Psoas muscle (tissue), 7 donors: ENCODE measurements at regions not wholly inside any gene's neighbourhood (a gene's known extent, or its start where the extent isn't known, plus 50 kb on each side); places are given as distances from the start of the nearest gene placed in this dataset.

Experiments used
- ATAC-seq, 4 donors: fragments of 200-7000 bp; cut with Tn5 transposase; one replicate each; pipeline ENCODE4 v1.9.1; 2020; ENCODE audit warnings: moderate library complexity in 3 of 4, mild to moderate bottlenecking in 2 of 4
- DNase-seq, 2 donors: peaks; one replicate each; pipeline ENCODE4 v3.0.0-alpha.2; 2020
- H3K27ac ChIP-seq: fragments of 200-600 bp; one replicate; pipeline ENCODE4 v1.8.0; 2022
- H3K27me3 ChIP-seq, 3 donors: fragments of 200-600 bp in 1 of 3; one replicate each; pipeline versions ENCODE4 v1.6.1 to v1.8.0; 2013 to 2022; ENCODE audit warnings: low read length in 2 of 3, mild to moderate bottlenecking in 2 of 3, moderate library complexity in 1 of 3; ENCODE audit not compliant: insufficient read depth in 3 of 3
- H3K36me3 ChIP-seq, 2 donors: fragments of 200-600 bp in 1 of 2; one replicate each; pipeline versions ENCODE4 v1.6.1 to v1.8.0; 2013 to 2022; ENCODE audit warnings: low read depth in 1 of 2, mild to moderate bottlenecking in 1 of 2, moderate library complexity in 1 of 2; ENCODE audit not compliant: insufficient read depth in 1 of 2
- H3K4me1 ChIP-seq: fragments of 200-600 bp; one replicate; pipeline ENCODE4 v1.8.0; 2022
- H3K4me3 ChIP-seq: fragments of 200-600 bp; one replicate; pipeline ENCODE4 v1.8.0; 2022; ENCODE audit warnings: mild to moderate bottlenecking
- H3K9me3 ChIP-seq: fragments of 200-600 bp; one replicate; pipeline ENCODE4 v1.8.0; 2022
- CTCF ChIP-seq: fragments of 200-600 bp; IDR thresholded peaks from one replicate; pipeline ENCODE4 v1.8.0; 2022; ENCODE audit warnings: antibody characterized with exemption
- WGBS, 3 donors: extraction: QIAGEN DNeasy Blood & Tissue Kit; methylation state at CpG; one replicate each; pipeline versions ENCODE4 v1.1.6 to v1.1.7; 2013; 5-methylcytosine and 5-hydroxymethylcytosine counted together
- intact Hi-C, 2 donors: fragments of 100-400 bp; cut with DNase I; formaldehyde crosslinking; loops; one replicate each; pipeline versions ENCODE4 v1.11.0 to v1.14.2; 2022
- donor health status: healthy with polysubstance abuse.
- donor health status: DM: no; HTN: no; CAD: no; lungs with moderate emphysema.
- donor health status: Bipolar disorder and iron deficiency.
- donor health status: healthy.
- donor health status: DM: yes; HTN: yes; CAD: no.
- donor health status: DM: no; HTN: no; CAD: no.
- donor health status: DM: yes; HTN: yes; CAD: no.

- intact Hi-C loops = loop anchor here in 1 of 2 donors (10.0 kb wide), 2 partner anchors 489 to 699 kb away; no protein-coding TSS in a partner anchor
- 59 to 64% (median 62%) methylated on average over 7 of the region's 7 CpGs for WGBS, 3 donors
- H3K27ac ChIP-seq = no peak overlapping the region
- no peaks in the 10 kb centered on the region for H3K9me3 ChIP-seq
- no peaks in the 10 kb centered on the region for H3K36me3 ChIP-seq
- H3K4me1 ChIP-seq = peaks cover 11% of the 10 kb centered on the region
- H3K4me3 ChIP-seq = no peak overlapping the region
- no peak for DNase-seq
- no peak for TF ChIP-seq CTCF
- ATAC-seq = no peak
- peaks cover 0 to 16% (median 0%) of the 10 kb centered on the region in 3 donors for H3K27me3 ChIP-seq
Measured at GRCh38 chr6:168956141-168956838, 297.4 kb downstream of the THBS2 start.

GRCh38 chr6:168953461-168953860 is 300.2 kb downstream of the THBS2 start:
- no peaks in the 10 kb centered on the region for H3K36me3 ChIP-seq
- 94 to 97% (median 96%) methylated on average over 6 of the region's 6 CpGs for WGBS, 3 donors
- H3K4me3 ChIP-seq = no peak overlapping the region
- H3K27me3 ChIP-seq = peaks cover 0 to 16% (median 0%) of the 10 kb centered on the region in 3 donors
- H3K9me3 ChIP-seq = no peaks in the 10 kb centered on the region
- peaks cover 3% of the 10 kb centered on the region for H3K4me1 ChIP-seq
- intact Hi-C loops = loop anchor here in 1 of 2 donors (5.0 to 10.0 kb wide), 3 partner anchors 56 to 701 kb away; no protein-coding TSS in a partner anchor
- H3K27ac ChIP-seq = no peak overlapping the region
- ATAC-seq (no peak), DNase-seq (no peak)
- TF ChIP-seq CTCF = no peak

- no peaks in the 10 kb centered on the region for H3K36me3 ChIP-seq
- H3K27me3 ChIP-seq = peaks cover 0 to 16% (median 0%) of the 10 kb centered on the region in 3 donors
- intact Hi-C loops = loop anchor here in 1 of 2 donors (5.0 to 10.0 kb wide), 3 partner anchors 54 to 704 kb away; no protein-coding TSS in a partner anchor
- TF ChIP-seq CTCF = no peak
- 31 to 41% (median 35%) methylated on average over 12 of the region's 12 CpGs for WGBS, 3 donors
- no peak overlapping the region for H3K27ac ChIP-seq
- no peak overlapping the region for H3K4me3 ChIP-seq
- no peak for DNase-seq
- no peaks in the 10 kb centered on the region for H3K9me3 ChIP-seq
- H3K4me1 ChIP-seq = peaks cover 3% of the 10 kb centered on the region
- peak in 2 of 4 donors; percentile 25 to 48 for ATAC-seq
Measured at GRCh38 chr6:168951217-168951616, 302.4 kb downstream of the THBS2 start.

- no peaks in the 10 kb centered on the region for H3K9me3 ChIP-seq
- intact Hi-C loops = loop anchor here in 1 of 2 donors (5.0 to 10.0 kb wide), 3 partner anchors 54 to 704 kb away; no protein-coding TSS in a partner anchor
- peaks cover 3% of the 10 kb centered on the region for H3K4me1 ChIP-seq
- WGBS, 3 donors = 32 to 53% (median 35%) methylated on average over 14 of the region's 14 CpGs
- peak; percentile 27 to 57 (median 46) for ATAC-seq
- H3K27ac ChIP-seq = no peak overlapping the region
- no peak for TF ChIP-seq CTCF
- peaks cover 0 to 16% (median 0%) of the 10 kb centered on the region in 3 donors for H3K27me3 ChIP-seq
- H3K4me3 ChIP-seq = no peak overlapping the region
- no peak for DNase-seq
- no peaks in the 10 kb centered on the region for H3K36me3 ChIP-seq
Measured at GRCh38 chr6:168950858-168951214, 302.8 kb downstream of the THBS2 start.
